ENCODE measurements at regions not wholly inside any gene's neighbourhood (a gene's known extent, or its start where the extent isn't known, plus 50 kb on each side); places are given as distances from the start of the nearest gene placed in this dataset.
"Not testable (repeated sequence)": the region's sequence is repeated elsewhere in the genome, so short reads cannot be mapped to it uniquely, and the experiment has no call there.

DNA sequence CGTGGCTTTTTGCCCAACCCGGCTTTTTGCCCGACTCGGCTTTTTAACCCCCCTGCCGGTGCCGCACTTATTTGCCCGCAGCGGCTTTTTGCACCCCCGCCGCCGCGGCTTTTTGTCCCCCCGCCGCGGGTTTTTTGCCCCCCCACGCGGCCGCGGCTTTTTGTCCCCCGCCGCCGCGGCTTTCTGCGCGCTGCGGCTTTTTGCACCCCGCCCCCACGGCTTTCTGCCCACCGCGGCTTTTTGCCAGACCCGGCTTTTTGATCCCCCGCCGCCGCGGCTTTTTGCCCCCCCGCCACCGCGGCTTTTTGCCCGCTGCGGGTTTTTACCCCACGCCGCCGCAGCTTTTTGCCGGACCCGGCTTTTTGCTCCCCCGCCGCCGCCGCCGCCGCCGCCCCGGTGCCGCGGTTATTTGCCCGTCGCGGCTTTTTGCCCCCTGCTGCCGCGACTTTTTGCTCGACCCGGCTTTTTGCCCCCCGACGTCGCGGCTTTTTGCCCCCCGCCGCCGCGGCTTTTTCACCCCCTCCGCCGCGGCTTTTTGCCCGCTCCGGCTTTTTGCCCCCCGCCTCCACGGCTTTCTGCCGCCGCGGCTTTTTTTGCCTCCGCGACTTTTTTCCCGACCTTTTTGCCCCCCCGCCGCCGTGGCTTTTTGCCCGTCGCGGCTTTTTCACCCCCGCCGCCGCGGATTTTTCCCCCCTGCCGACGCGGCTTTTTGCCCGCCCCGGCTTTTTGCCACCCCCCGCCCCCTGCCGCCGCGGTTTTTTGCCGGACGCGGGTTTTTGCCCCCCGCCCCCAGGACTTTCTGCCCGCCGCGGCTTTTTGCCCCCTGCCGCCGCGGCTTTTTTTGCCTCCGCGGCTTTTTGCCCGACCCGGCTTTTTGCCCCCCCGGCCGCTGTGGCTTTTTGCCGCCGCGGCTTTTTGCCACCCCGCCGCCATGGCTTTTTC lies 2786.5 kb downstream of the RPIA start:
- TF ChIP-seq, protein P1, sequence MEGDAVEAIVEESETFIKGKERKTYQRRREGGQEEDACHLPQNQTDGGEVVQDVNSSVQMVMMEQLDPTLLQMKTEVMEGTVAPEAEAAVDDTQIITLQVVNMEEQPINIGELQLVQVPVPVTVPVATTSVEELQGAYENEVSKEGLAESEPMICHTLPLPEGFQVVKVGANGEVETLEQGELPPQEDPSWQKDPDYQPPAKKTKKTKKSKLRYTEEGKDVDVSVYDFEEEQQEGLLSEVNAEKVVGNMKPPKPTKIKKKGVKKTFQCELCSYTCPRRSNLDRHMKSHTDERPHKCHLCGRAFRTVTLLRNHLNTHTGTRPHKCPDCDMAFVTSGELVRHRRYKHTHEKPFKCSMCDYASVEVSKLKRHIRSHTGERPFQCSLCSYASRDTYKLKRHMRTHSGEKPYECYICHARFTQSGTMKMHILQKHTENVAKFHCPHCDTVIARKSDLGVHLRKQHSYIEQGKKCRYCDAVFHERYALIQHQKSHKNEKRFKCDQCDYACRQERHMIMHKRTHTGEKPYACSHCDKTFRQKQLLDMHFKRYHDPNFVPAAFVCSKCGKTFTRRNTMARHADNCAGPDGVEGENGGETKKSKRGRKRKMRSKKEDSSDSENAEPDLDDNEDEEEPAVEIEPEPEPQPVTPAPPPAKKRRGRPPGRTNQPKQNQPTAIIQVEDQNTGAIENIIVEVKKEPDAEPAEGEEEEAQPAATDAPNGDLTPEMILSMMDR (IDR thresholded peaks at IDR 0.05; ENCODE audit: insufficient read depth, low read depth, low read length), result no peak
- DNase-seq (ENCODE audit: low read depth), result no peak
- H3K4me3 ChIP-seq (ENCODE audit: low read depth, low read length), result peak overlapping the region; percentile 40

DNA sequence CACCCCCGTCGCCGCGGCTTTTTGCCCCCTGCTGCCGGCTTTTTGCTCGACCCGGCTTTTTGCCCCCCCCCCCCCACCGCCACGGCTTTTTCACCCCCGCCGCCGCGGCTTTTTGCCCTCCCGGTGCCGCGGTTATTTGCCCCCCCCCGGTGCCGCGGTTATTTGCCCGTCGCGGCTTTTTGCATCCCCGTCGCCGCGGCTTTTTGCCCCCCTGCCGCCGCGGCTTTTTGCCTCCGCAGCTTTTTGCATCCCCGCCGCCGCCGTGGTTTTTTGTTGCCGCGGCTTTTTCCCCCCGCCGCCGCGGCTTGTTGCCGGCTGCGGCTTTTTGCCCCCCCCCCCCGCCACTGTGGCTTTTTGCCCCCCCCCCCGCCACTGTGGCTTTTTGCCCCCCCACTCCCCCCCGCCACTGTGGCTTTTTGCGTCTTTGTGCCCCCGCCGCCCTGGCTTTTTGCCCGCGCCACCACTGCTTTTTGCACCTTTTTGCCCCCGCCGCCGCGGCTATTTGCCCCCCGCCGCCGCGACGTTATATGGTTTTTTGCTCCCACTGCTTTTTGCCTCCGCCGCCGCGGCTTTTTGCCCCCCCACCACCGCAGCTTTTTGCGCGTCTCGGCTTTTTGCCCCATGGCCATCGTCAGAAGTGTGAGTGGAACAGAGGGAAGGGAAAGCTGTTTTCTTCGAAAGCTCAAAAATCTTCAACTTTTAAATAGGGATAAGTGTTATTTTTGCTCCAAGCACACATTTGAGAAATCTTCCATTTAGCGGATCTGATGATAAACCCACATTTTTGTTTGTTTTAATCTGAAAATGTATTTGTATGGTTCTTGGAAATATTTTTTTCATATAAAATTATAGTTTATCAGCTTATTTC lies 2787.6 kb downstream of the RPIA start:
- peak overlapping the region; percentile 40 for H3K4me3 ChIP-seq (ENCODE audit: low read depth, low read length)
- DNase-seq (ENCODE audit: low read depth), result not testable (repeated sequence)

GRCh38 chr2:91485226-91485625 lies 2793.8 kb downstream of the RPIA start:
- not testable (repeated sequence) for H3K4me3 ChIP-seq (ENCODE audit: low read depth, low read length); DNase-seq (ENCODE audit: low read depth)

DNA sequence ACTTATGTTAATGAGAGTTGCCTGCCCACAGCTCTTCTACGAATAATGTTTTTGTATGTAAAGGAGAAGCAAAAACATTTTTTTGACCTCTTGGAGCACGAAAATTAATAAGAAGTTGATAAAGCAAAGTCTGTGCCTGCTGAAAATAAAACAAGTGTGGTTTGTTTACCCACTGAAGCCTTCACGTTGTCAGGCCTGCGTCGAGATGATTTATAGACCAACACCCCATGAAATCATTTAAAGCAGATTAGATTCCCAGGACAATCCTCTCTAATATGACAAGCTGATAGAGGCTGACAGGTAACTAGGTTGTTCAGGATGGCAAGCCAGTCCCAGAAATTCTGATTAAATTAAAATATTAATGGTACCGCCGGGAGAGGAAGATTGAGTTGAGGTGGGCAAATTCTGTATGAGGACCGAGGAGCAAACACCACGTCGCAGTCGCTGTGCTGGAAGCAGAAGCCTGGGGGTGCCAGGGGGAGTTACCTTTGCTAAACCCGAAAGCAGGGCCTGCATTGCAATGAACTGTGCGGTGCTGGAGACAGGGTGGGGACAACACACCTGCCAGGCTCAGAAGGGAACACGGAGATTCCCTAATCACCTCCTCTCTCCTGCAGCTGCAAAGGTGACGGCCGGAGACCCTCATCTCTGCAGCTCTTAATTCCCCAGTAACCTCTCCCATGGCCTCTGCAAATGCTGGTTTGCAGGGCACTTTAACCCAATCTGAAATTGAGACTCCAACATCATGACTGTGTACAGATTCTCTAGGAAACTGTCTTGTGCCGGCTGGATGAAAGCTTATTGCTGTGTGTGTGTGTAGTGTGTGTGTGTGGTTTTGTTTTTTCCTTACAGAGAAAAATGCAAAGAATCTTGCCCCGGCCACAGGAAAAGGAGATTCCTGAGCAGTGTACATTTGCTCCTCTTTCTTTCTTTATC lies 2805.9 kb downstream of the RPIA start:
- DNase-seq (ENCODE audit: low read depth); H3K4me3 ChIP-seq (ENCODE audit: low read depth, low read length): not testable (repeated sequence)

GRCh38 chr2:91498065-91498449 lies 2806.6 kb downstream of the RPIA start:
- not testable (repeated sequence) for DNase-seq (ENCODE audit: low read depth)

DNA sequence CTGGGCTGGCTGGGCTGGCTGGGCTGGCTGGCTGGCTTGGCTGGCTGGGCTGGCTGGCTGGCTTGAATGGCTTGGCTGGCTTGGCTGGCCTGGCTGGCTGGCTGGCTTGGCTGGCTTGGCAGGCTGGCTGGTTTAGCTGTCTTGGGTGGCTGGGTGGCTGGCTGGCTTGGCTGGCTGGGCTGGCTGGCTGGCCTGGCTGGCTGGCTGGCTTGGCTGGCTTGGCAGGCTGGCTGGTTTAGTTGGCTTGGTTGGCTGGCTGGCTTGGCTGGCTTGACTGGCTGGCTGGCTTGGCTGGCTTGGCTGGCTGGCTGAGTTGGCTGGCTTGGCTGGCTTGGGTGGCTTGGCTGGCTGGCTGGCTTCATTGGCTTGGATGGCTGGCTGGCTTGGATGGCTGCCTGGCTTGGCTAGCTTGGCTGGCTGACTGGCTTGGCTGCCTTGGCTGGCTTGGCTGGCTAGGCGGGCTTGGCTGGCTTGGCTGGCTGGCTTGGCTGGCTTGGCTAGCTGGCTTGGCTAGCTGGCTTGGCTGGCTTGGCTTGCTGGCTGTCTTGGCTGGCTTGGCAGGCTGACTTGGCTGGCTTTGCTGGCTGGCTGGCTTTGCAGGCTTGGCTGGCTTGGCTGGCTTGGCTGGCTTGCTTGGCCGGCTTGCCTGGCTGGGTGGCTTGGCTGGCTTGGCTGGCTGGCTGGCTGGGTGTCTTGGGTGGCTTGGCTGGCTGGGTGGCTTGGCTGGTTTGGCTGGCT lies 2807.2 kb downstream of the RPIA start:
- not testable (repeated sequence) for DNase-seq (ENCODE audit: low read depth); H3K4me3 ChIP-seq (ENCODE audit: low read depth, low read length)

More at GRCh38 chr2:91498065-91498449, 2806.6 kb downstream of the RPIA start:
- not testable (repeated sequence) for H3K4me3 ChIP-seq (ENCODE audit: low read depth, low read length)

- not testable (repeated sequence) for H3K4me3 ChIP-seq (ENCODE audit: low read depth, low read length); DNase-seq (ENCODE audit: low read depth)
These were observed 2808.1 kb downstream of the RPIA start for GRCh38 chr2:91499431-91500050.

GRCh38 chr2:91500246-91500977 lies 2808.9 kb downstream of the RPIA start:
- not testable (repeated sequence) for DNase-seq (ENCODE audit: low read depth); H3K4me3 ChIP-seq (ENCODE audit: low read depth, low read length)

DNA sequence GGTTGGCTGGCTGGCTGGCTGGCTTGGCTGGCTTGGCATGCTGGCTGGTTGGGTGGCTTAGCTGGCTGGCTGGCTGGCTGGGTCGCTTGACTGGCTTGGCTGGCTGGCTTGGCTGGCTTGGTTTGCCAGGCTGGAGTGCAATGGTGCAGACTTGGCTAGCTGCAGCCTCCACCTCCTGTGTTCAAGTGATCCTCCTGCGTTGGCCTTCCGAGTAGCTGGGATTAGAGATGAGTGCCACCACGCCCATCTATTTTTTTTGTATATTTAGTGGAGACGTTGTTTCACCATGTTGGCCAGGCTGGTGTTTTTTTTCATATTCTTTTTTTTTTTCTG lies 2809.5 kb downstream of the RPIA start:
- DNase-seq (ENCODE audit: low read depth); H3K4me3 ChIP-seq (ENCODE audit: low read depth, low read length): not testable (repeated sequence)

DNA sequence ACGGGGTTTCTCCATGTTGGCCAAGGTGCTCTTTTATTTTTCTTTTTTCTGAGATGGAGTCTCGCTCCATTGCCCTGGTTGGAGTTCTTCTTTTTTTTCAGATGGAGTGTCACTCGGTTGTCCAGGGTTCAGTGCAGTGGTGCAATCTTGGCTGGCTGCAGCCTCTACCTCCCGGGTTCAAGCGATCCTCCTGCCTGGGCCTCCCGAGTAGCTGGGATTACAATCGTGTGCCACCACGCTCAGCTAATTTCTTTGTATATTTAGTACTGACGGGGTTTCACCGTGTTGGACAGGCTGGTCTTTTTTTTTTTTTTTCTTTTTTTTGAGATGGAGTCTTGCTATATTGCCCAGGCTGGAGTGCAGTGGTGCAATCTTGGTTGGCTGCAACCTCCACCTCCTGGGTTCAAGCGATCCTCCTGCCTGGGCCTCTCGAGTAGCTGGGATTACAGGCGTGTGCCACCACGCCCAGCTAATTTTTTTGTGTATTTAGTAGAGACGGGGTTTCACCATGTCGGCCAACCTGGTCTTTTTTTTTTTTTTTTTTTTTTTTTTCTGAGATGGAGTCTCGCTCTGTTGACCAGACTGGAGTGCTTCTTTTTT lies 2810.1 kb downstream of the RPIA start:
- DNase-seq (ENCODE audit: low read depth), result not testable (repeated sequence)

DNA sequence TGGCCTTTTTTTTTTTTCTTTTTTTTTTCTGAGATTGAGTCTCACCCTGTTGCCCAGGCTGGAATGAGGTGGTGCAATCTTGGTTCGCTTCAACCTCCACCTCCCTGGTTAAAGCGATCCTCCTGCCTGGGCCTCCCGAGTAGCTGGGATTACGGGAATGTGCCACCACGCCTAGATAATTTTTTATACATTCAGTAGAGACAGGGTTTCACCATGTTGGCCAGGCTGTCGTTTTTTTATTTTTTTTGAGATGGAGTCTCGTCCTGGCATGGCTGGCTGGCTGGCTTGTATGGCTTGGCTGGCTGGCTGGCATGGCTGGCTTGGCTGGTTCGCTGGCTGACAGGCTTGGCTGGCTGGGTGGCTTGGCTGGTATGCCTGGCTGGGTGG lies 2812.1 kb downstream of the RPIA start:
- DNase-seq (ENCODE audit: low read depth), result not testable (repeated sequence)

More for the DNA sequence above, 2810.1 kb downstream of the RPIA start:
- not testable (repeated sequence) for H3K4me3 ChIP-seq (ENCODE audit: low read depth, low read length)

GRCh38 chr2:91503959-91504741 lies 2812.7 kb downstream of the RPIA start:
- DNase-seq (ENCODE audit: low read depth); H3K4me3 ChIP-seq (ENCODE audit: low read depth, low read length): not testable (repeated sequence)

More for the DNA sequence above, 2812.1 kb downstream of the RPIA start:
- H3K4me3 ChIP-seq (ENCODE audit: low read depth, low read length), result not testable (repeated sequence)

DNA sequence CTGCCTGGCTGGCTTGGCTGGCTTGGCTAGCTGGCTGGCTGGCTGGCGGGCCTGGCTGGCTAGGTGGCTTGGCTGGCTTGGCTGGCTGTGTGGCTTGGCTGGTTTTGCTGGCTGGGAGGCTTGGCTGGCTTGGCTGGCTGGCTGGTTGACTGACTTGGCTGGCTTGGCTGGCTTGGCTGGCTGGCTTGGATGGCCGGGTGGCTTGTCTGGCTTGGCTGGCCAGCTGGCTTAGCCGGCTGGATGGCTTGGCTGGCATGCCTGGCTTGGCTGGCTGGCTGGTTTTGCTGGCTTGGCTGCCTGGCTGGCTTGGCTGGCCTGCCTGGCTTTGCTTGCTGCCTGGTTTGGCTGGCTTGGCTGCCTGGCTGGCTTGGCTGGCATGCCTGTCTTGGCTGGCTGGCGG lies 2817.3 kb downstream of the RPIA start:
- not testable (repeated sequence) for H3K4me3 ChIP-seq (ENCODE audit: low read depth, low read length); DNase-seq (ENCODE audit: low read depth)

GRCh38 chr2:91509276-91509675 lies 2817.8 kb downstream of the RPIA start:
- not testable (repeated sequence) for DNase-seq (ENCODE audit: low read depth)

More at GRCh38 chr2:91509276-91509675, 2817.8 kb downstream of the RPIA start:
- H3K4me3 ChIP-seq (ENCODE audit: low read depth, low read length), result not testable (repeated sequence)
